ENCODE measurements at regions not wholly inside any gene's neighbourhood (a gene's known extent, or its start where the extent isn't known, plus 50 kb on each side); places are given as distances from the start of the nearest gene placed in this dataset.

GRCh38 chr4:107376293-107376692 lies 340.2 kb upstream of the DKK2 start:
- no peaks in the 10 kb centered on the region for H3K36me3 ChIP-seq (replicated peaks in 1 of 2; ENCODE audit: control insufficient read depth in 1 of 2, insufficient read depth in 2 of 2, low read length in 2 of 2)
- H3K36me3 Mint-ChIP-seq: no peaks in the 10 kb centered on the region
- no peak for DNase-seq
- no peak overlapping the region for H2AFZ ChIP-seq (ENCODE audit: insufficient read depth, low read depth, low read length, poor library complexity, severe bottlenecking)
- peaks cover 0 to 2% (median 0%) of the 10 kb centered on the region in 3 donors for H3K27me3 Mint-ChIP-seq (ENCODE audit: low read depth in 3 of 3)
- no peak overlapping the region for H3K4me3 Mint-ChIP-seq
- H3K9ac ChIP-seq (ENCODE audit: insufficient read depth, low read length, poor library complexity, severe bottlenecking): no peak overlapping the region
- no peaks in the 10 kb centered on the region for H3K79me2 ChIP-seq (ENCODE audit: insufficient read depth, low read length)
- peak overlapping the region in 1 of 7 donors; percentile 15 for H3K27ac Mint-ChIP-seq
- H3K27ac ChIP-seq (ENCODE audit: low read depth in 1 of 2, low read length in 2 of 2): no peak overlapping the region
- peaks cover 3 to 13% (median 5%) of the 10 kb centered on the region in 7 donors for H3K9me3 Mint-ChIP-seq
- no peak for TF ChIP-seq CTCF (IDR thresholded peaks at IDR 0.05)
- no CpG with 5 or more reads among the region's 1 CpG for WGBS (ENCODE audit: insufficient coverage)
- H4K20me1 ChIP-seq (ENCODE audit: insufficient read depth, low read length): no peaks in the 10 kb centered on the region
- no peak overlapping the region for H3K4me3 ChIP-seq (replicated peaks in 1 of 3; ENCODE audit: low read depth in 2 of 3, low read length in 3 of 3)
- no peaks in the 10 kb centered on the region for H3K4me1 Mint-ChIP-seq
- no peaks in the 10 kb centered on the region for H3K4me1 ChIP-seq (ENCODE audit: control insufficient read depth in 1 of 2, insufficient read depth in 2 of 2, low read length in 2 of 2)
- H3K9me3 ChIP-seq (replicated peaks in 1 of 2; ENCODE audit: control insufficient read depth in 1 of 2, insufficient read depth in 1 of 2, low read length in 2 of 2): peaks cover 0 to 8% of the 10 kb centered on the region in 2 donors
- H3K27me3 ChIP-seq (ENCODE audit: control insufficient read depth in 2 of 2, insufficient read depth in 2 of 2, low read length in 2 of 2): no peaks in the 10 kb centered on the region
- intact Hi-C loops (cut with micrococcal nuclease): no loop called here
- no peak overlapping the region for H3K4me2 ChIP-seq (replicated peaks; ENCODE audit: extremely low read depth, low read length, poor library complexity, severe bottlenecking)

GRCh38 chr4:107366900-107367299 lies 330.8 kb upstream of the DKK2 start:
- peaks cover 0 to 1% (median 0%) of the 10 kb centered on the region in 3 donors for H3K27me3 Mint-ChIP-seq (ENCODE audit: low read depth in 3 of 3)
- H3K36me3 ChIP-seq (replicated peaks in 1 of 2; ENCODE audit: control insufficient read depth in 1 of 2, insufficient read depth in 2 of 2, low read length in 2 of 2): no peaks in the 10 kb centered on the region
- H3K79me2 ChIP-seq (ENCODE audit: insufficient read depth, low read length): no peaks in the 10 kb centered on the region
- no peaks in the 10 kb centered on the region for H3K4me1 ChIP-seq (ENCODE audit: control insufficient read depth in 1 of 2, insufficient read depth in 2 of 2, low read length in 2 of 2)
- H3K4me1 Mint-ChIP-seq: no peaks in the 10 kb centered on the region
- no peak for DNase-seq
- peaks cover 0 to 5% of the 10 kb centered on the region in 2 donors for H3K9me3 ChIP-seq (replicated peaks in 1 of 2; ENCODE audit: control insufficient read depth in 1 of 2, insufficient read depth in 1 of 2, low read length in 2 of 2)
- H2AFZ ChIP-seq (ENCODE audit: insufficient read depth, low read depth, low read length, poor library complexity, severe bottlenecking): no peak overlapping the region
- peaks cover 2 to 9% (median 4%) of the 10 kb centered on the region in 7 donors for H3K9me3 Mint-ChIP-seq
- TF ChIP-seq CTCF (IDR thresholded peaks at IDR 0.05): no peak
- no peak overlapping the region for H3K9ac ChIP-seq (ENCODE audit: insufficient read depth, low read length, poor library complexity, severe bottlenecking)
- H4K20me1 ChIP-seq (ENCODE audit: insufficient read depth, low read length): no peaks in the 10 kb centered on the region
- no peak overlapping the region for H3K4me2 ChIP-seq (replicated peaks; ENCODE audit: extremely low read depth, low read length, poor library complexity, severe bottlenecking)
- H3K27ac ChIP-seq (ENCODE audit: low read depth in 1 of 2, low read length in 2 of 2): no peak overlapping the region
- no peak overlapping the region for H3K27ac Mint-ChIP-seq
- no peaks in the 10 kb centered on the region for H3K27me3 ChIP-seq (ENCODE audit: control insufficient read depth in 2 of 2, insufficient read depth in 2 of 2, low read length in 2 of 2)
- H3K4me3 ChIP-seq (replicated peaks in 1 of 3; ENCODE audit: low read depth in 2 of 3, low read length in 3 of 3): no peak overlapping the region
- no peaks in the 10 kb centered on the region for H3K36me3 Mint-ChIP-seq
- intact Hi-C loops (cut with micrococcal nuclease): no loop called here
- no peak overlapping the region for H3K4me3 Mint-ChIP-seq
